K562 (cell line): ENCODE measurements at regions not wholly inside any gene's neighbourhood (a gene's known extent, or its start where the extent isn't known, plus 50 kb on each side); places are given as distances from the start of the nearest gene placed in this dataset.

Source experiments
- ATF3 ChIP-seq, 2 experiments: fragments of 450-650 bp in 1 of 2; sonication (generic) in 1 of 2; formaldehyde crosslinking in 1 of 2; IDR thresholded peaks in 1 of 2; conservative IDR thresholded peaks in 1 of 2; 2 replicates each; pipeline versions ENCODE4 v1.6.1 to v1.8.1; 2016 to 2023; ENCODE audit warnings: mild to moderate bottlenecking in 2 of 2, moderate library complexity in 2 of 2, inconsistent platforms in 1 of 2, missing genetic modification reagents in 1 of 2
- BDP1 ChIP-seq: IDR thresholded peaks from 3 replicates; pipeline ENCODE4 v1.6.1; 2011; ENCODE audit not compliant: insufficient read length, insufficient read depth
- CREB1 ChIP-seq, 2 experiments: sonication (generic) in 1 of 2; formaldehyde crosslinking in 1 of 2; IDR thresholded peaks; 2 replicates each; pipeline versions ENCODE4 v1.6.1 to v1.8.0; 2012 to 2022; ENCODE audit warnings: inconsistent platforms in 1 of 2, mild to moderate bottlenecking in 1 of 2, missing genetic modification reagents in 1 of 2, moderate library complexity in 1 of 2
- JUND ChIP-seq, 2 experiments: IDR thresholded peaks; 2 replicates in 1 of 2; 3 replicates in 1 of 2; pipeline ENCODE4 v1.6.1; 2011; ENCODE audit warnings: borderline replicate concordance in 2 of 2, low read depth in 2 of 2, low read length in 2 of 2, improper control_type of control experiment in 1 of 2, missing biosample characterization in 1 of 2, missing genetic modification characterization in 1 of 2, missing genetic modification reagents in 1 of 2
- KLF13 ChIP-seq: fragments of 450-650 bp; IDR thresholded peaks from 2 replicates; pipeline ENCODE4 v1.6.1; 2016; ENCODE audit warnings: missing genetic modification characterization, low read depth, mild to moderate bottlenecking, missing compliant biosample characterization, moderate library complexity, borderline replicate concordance
- RNF219 ChIP-seq: fragments of 250-450 bp; sonication (Bioruptor Pico); IDR thresholded peaks from 2 replicates; pipeline ENCODE4 v1.5.0; 2022; ENCODE audit warnings: mild to moderate bottlenecking
- SMARCE1 ChIP-seq: fragments of 450-650 bp; IDR thresholded peaks from 2 replicates; pipeline ENCODE4 v1.7.1; 2016; ENCODE audit warnings: mild to moderate bottlenecking
- TCF3 ChIP-seq: sonication (generic); formaldehyde crosslinking; IDR thresholded peaks from 2 replicates; pipeline ENCODE4 v1.4.0; 2020; ENCODE audit warnings: mild to moderate bottlenecking, missing genetic modification reagents
- ZBTB1 ChIP-seq: sonication (generic); formaldehyde crosslinking; IDR thresholded peaks from 2 replicates; pipeline ENCODE4 v1.8.1; 2023; ENCODE audit warnings: missing genetic modification reagents, low read depth, mild to moderate bottlenecking, borderline replicate concordance
- ZKSCAN1 ChIP-seq: fragments of 150-350 bp; IDR thresholded peaks from 2 replicates; pipeline ENCODE4 v1.6.1; 2016; ENCODE audit warnings: low read depth, low read length
- ZKSCAN8 ChIP-seq: fragments of 200-800 bp; sonication (Bioruptor generic); IDR thresholded peaks from 2 replicates; pipeline ENCODE4 v1.6.1; 2016; ENCODE audit warnings: missing genetic modification characterization, missing compliant biosample characterization
- ZNF639 ChIP-seq, 2 experiments: fragments of 200-800 bp in 1 of 2; sonication (Bioruptor generic) in 1 of 2; sonication (generic) in 1 of 2; formaldehyde crosslinking in 1 of 2; IDR thresholded peaks in 1 of 2; conservative IDR thresholded peaks in 1 of 2; 2 replicates each; pipeline versions ENCODE4 v1.5.0 to v1.6.1; 2016 to 2020; ENCODE audit warnings: missing compliant biosample characterization in 1 of 2, missing genetic modification characterization in 1 of 2, missing genetic modification reagents in 1 of 2
- TF ChIP-seq, protein P1 (sequence below): sonication (generic); formaldehyde crosslinking; IDR thresholded peaks from 2 replicates; pipeline ENCODE4 v1.8.0; 2022; ENCODE audit warnings: mild to moderate bottlenecking, missing genetic modification reagents
- TF ChIP-seq, protein P2 (sequence below): fragments of 450-650 bp; conservative IDR thresholded peaks from 2 replicates; pipeline ENCODE4 v1.6.1; 2016; ENCODE audit warnings: missing genetic modification characterization, low read depth, mild to moderate bottlenecking, control low read depth, missing compliant biosample characterization

GRCh38 chr12:89117448-89118034 is 234.8 kb downstream of the DUSP6 start (continued):
- TF ChIP-seq, protein P1, sequence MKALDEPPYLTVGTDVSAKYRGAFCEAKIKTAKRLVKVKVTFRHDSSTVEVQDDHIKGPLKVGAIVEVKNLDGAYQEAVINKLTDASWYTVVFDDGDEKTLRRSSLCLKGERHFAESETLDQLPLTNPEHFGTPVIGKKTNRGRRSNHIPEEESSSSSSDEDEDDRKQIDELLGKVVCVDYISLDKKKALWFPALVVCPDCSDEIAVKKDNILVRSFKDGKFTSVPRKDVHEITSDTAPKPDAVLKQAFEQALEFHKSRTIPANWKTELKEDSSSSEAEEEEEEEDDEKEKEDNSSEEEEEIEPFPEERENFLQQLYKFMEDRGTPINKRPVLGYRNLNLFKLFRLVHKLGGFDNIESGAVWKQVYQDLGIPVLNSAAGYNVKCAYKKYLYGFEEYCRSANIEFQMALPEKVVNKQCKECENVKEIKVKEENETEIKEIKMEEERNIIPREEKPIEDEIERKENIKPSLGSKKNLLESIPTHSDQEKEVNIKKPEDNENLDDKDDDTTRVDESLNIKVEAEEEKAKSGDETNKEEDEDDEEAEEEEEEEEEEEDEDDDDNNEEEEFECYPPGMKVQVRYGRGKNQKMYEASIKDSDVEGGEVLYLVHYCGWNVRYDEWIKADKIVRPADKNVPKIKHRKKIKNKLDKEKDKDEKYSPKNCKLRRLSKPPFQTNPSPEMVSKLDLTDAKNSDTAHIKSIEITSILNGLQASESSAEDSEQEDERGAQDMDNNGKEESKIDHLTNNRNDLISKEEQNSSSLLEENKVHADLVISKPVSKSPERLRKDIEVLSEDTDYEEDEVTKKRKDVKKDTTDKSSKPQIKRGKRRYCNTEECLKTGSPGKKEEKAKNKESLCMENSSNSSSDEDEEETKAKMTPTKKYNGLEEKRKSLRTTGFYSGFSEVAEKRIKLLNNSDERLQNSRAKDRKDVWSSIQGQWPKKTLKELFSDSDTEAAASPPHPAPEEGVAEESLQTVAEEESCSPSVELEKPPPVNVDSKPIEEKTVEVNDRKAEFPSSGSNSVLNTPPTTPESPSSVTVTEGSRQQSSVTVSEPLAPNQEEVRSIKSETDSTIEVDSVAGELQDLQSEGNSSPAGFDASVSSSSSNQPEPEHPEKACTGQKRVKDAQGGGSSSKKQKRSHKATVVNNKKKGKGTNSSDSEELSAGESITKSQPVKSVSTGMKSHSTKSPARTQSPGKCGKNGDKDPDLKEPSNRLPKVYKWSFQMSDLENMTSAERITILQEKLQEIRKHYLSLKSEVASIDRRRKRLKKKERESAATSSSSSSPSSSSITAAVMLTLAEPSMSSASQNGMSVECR (CRISPR knock-in tag), result no peak
- no peak for TF ChIP-seq KLF13
- TF ChIP-seq ZBTB1 (CRISPR knock-in tag), result no peak
- TF ChIP-seq CREB1 (IDR thresholded peaks at IDR 0.05), result no peak
- peak; percentile 59; the same call in 1 of the 2 replicates for TF ChIP-seq CREB1 (CRISPR knock-in tag; IDR thresholded peaks at IDR 0.05)
- TF ChIP-seq BDP1, result no peak
- TF ChIP-seq ZKSCAN8 (CRISPR knock-in tag), result 0 out of 2 replicates have a peak, but pooled peaks have one; percentile 25
- no peak for TF ChIP-seq ZKSCAN1
- TF ChIP-seq SMARCE1, result peak; percentile 50; the same call in 1 of the 2 replicates
- peak; percentile 78 for TF ChIP-seq ATF3 (IDR thresholded peaks at IDR 0.05)
- no peak for TF ChIP-seq ATF3 (CRISPR knock-in tag; conservative IDR thresholded peaks at IDR 0.05)
- TF ChIP-seq JUND (IDR thresholded peaks at IDR 0.05; ENCODE audit: borderline replicate concordance, low read depth, low read length), result no peak
- peak; percentile 60; the same call in 2 of the 3 replicates for TF ChIP-seq JUND (tag; IDR thresholded peaks at IDR 0.05; ENCODE audit: borderline replicate concordance, low read depth, low read length)
- TF ChIP-seq ZNF639 (CRISPR knock-in tag; conservative IDR thresholded peaks at IDR 0.05 in 1 of 2, IDR thresholded peaks at IDR 0.05 in 1 of 2), result peak in 1 of 2 experiments; percentile 54; a peak in 2 of 4 replicates
- 0 out of 2 replicates have a peak, but pooled peaks have one; percentile 21 for TF ChIP-seq RNF219 (CRISPR knock-in tag)
- peak; percentile 40; the same call in 1 of the 2 replicates for TF ChIP-seq TCF3
- TF ChIP-seq, protein P2, sequence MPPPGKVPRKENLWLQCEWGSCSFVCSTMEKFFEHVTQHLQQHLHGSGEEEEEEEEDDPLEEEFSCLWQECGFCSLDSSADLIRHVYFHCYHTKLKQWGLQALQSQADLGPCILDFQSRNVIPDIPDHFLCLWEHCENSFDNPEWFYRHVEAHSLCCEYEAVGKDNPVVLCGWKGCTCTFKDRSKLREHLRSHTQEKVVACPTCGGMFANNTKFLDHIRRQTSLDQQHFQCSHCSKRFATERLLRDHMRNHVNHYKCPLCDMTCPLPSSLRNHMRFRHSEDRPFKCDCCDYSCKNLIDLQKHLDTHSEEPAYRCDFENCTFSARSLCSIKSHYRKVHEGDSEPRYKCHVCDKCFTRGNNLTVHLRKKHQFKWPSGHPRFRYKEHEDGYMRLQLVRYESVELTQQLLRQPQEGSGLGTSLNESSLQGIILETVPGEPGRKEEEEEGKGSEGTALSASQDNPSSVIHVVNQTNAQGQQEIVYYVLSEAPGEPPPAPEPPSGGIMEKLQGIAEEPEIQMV (tag), result no peak
